OCI-LY1 (cell line): ENCODE measurements at regions not wholly inside any gene's neighbourhood (a gene's known extent, or its start where the extent isn't known, plus 50 kb on each side); places are given as distances from the start of the nearest gene placed in this dataset.

Experiments used
- CTCF ChIP-seq: fragments of 200-600 bp; sonication (generic), shearing (Covaris generic); IDR thresholded peaks from 2 replicates; pipeline ENCODE4 v1.5.1; 2017; ENCODE audit warnings: mild to moderate bottlenecking, antibody characterized with exemption, low read length, moderate library complexity, mixed read lengths
- EZH2 ChIP-seq: fragments of 200-600 bp; sonication (generic), shearing (Covaris generic); IDR thresholded peaks from 2 replicates; pipeline ENCODE4 v1.8.0; 2017; ENCODE audit warnings: borderline replicate concordance, mixed run types, mild to moderate bottlenecking, antibody characterized with exemption, low read length, moderate library complexity, mixed read lengths

- TF ChIP-seq CTCF (no peak), EZH2 (no peak)
These were observed 363.1 kb upstream of the EEF2KMT start for GRCh38 chr16:5460701-5461100.
